ENCODE measurements at regions not wholly inside any gene's neighbourhood (a gene's known extent, or its start where the extent isn't known, plus 50 kb on each side); places are given as distances from the start of the nearest gene placed in this dataset.

- BruUV-seq (replicated peaks), result no TSS peak
- POLR2A ChIA-PET (ENCODE audit: unreplicated experiment), result no interaction called here
- no peak overlapping the region for H3K23ac ChIP-seq (ENCODE audit: low read depth, low read length)
- in situ Hi-C loops (cut with MboI; ENCODE audit: low sequenced_read_pairs) (no loop called here), dilution Hi-C loops (cut with HindIII; ENCODE audit: low sequenced_read_pairs, unreplicated experiment) (no loop called here), intact Hi-C loops (cut with micrococcal nuclease) (no loop called here)
- no peak overlapping the region for H3K4me3 ChIP-seq (ENCODE audit: insufficient read depth, low read depth, low read length)
- H2BK5ac ChIP-seq (ENCODE audit: low read depth, low read length, poor library complexity, severe bottlenecking), result no peak overlapping the region
- no peaks in the 10 kb centered on the region for H3K9me3 ChIP-seq (ENCODE audit: control insufficient read depth, insufficient read depth, low read length)
- CTCF ChIA-PET, result no interaction called here
- H3K4ac ChIP-seq (ENCODE audit: low read depth, low read length), result peak overlapping the region; percentile 66; the same call in 1 of the 2 replicates
- H3K9me1 ChIP-seq (ENCODE audit: insufficient read depth, low read length), result peaks cover 8% of the 10 kb centered on the region
- H2BK20ac ChIP-seq (ENCODE audit: low read depth, low read length), result no peak overlapping the region
- ATAC-seq (ENCODE audit: low read depth) (no peak), DNase-seq (no peak)
- WGBS, 2 experiments (ENCODE audit: extremely low coverage in 2 of 2, insufficient read length in 1 of 2), result 53% methylated on average over 5 of the region's 8 CpGs; no CpG with 5 or more reads in 1 of the 2 experiments
- no peak overlapping the region for H4K5ac ChIP-seq (ENCODE audit: low read depth, low read length)
- no peaks in the 10 kb centered on the region for H4K20me1 ChIP-seq (ENCODE audit: insufficient read depth, low read length)
- H3K27me3 ChIP-seq (ENCODE audit: control insufficient read depth, insufficient read depth, low read length), result peaks cover 23% of the 10 kb centered on the region
- no peak overlapping the region for H3K18ac ChIP-seq (ENCODE audit: low read depth, low read length)
- no peak overlapping the region for H2BK15ac ChIP-seq (ENCODE audit: low read depth, low read length)
- H2AK5ac ChIP-seq (ENCODE audit: low read depth, low read length), result no peak overlapping the region; the same call in 1 of the 2 replicates
- no peak overlapping the region for H2AK9ac ChIP-seq (replicated peaks; ENCODE audit: low read depth, low read length, poor library complexity)
- no peak overlapping the region for H4K91ac ChIP-seq (ENCODE audit: insufficient read depth, low read depth, low read length)
- H3K4me1 ChIP-seq (ENCODE audit: control insufficient read depth, insufficient read depth, low read length), result peaks cover 15% of the 10 kb centered on the region
- no peak overlapping the region for H3K14ac ChIP-seq (replicated peaks; ENCODE audit: low read depth, low read length)
- H3K27ac ChIP-seq (ENCODE audit: insufficient read depth, low read length), result no peak overlapping the region
- H3K4me2 ChIP-seq (ENCODE audit: low read depth, low read length), result no peak overlapping the region
- no peak overlapping the region for H3K56ac ChIP-seq (ENCODE audit: extremely low read depth, insufficient read depth, low read length)
- H2BK120ac ChIP-seq (ENCODE audit: low read depth, low read length), result no peak overlapping the region; the same call in 1 of the 2 replicates
- H3K36me3 ChIP-seq (ENCODE audit: control insufficient read depth, insufficient read depth, low read length), result no peaks in the 10 kb centered on the region
- H2AFZ ChIP-seq (replicated peaks; ENCODE audit: low read length, poor library complexity), result no peak overlapping the region
- H4K8ac ChIP-seq (ENCODE audit: low read depth in 2 of 2, low read length in 2 of 2), result no peak overlapping the region
- no peaks in the 10 kb centered on the region for H3K79me1 ChIP-seq (ENCODE audit: low read depth in 1 of 2, low read length in 2 of 2)
- no peak for TF ChIP-seq RAD21 (IDR thresholded peaks at IDR 0.05; ENCODE audit: low read length)
- no peak for TF ChIP-seq USF2 (IDR thresholded peaks at IDR 0.05; ENCODE audit: low read depth, low read length)
- no peak for TF ChIP-seq POLR2A (IDR thresholded peaks at IDR 0.05; ENCODE audit: low read depth, low read length)
- no peak for TF ChIP-seq SMC3 (IDR thresholded peaks at IDR 0.05; ENCODE audit: low read depth, low read length)
- no peak for TF ChIP-seq RCOR1 (IDR thresholded peaks at IDR 0.05; ENCODE audit: insufficient replicate concordance, low read length)
- no peak for TF ChIP-seq CEBPB (IDR thresholded peaks at IDR 0.05; ENCODE audit: low read depth, low read length)
- TF ChIP-seq RFX5 (IDR thresholded peaks at IDR 0.05; ENCODE audit: low read depth, low read length), result no peak
- no peak for TF ChIP-seq CHD1 (IDR thresholded peaks at IDR 0.05; ENCODE audit: low read depth, low read length)
- no peak for TF ChIP-seq FOS (IDR thresholded peaks at IDR 0.05; ENCODE audit: low read depth, low read length)
- no peak for TF ChIP-seq NFE2L2 (IDR thresholded peaks at IDR 0.05; ENCODE audit: low read depth, low read length)
- no peak for TF ChIP-seq MAFK (IDR thresholded peaks at IDR 0.05; ENCODE audit: low read depth, low read length)
- no peak for TF ChIP-seq ELK1 (IDR thresholded peaks at IDR 0.05; ENCODE audit: borderline replicate concordance, low read depth, low read length)
- no peak for TF ChIP-seq MAZ (IDR thresholded peaks at IDR 0.05; ENCODE audit: borderline replicate concordance, low read depth, low read length)
- TF ChIP-seq BHLHE40 (IDR thresholded peaks at IDR 0.05; ENCODE audit: low read depth, low read length), result no peak
- H3K9ac ChIP-seq (ENCODE audit: low read depth, low read length), result no peak overlapping the region
Observed at GRCh38 chr3:184635126-184635525, 73.5 kb downstream of the EPHB3 start.

All from IMR-90 (cell line).